Activated T-cell treated with anti-CD3 and anti-CD28 coated beads, Interleukin-2, amount 50 U/mL, for 72 hours (primary cell): ENCODE measurements at regions not wholly inside any gene's neighbourhood (a gene's known extent, or its start where the extent isn't known, plus 50 kb on each side); places are given as distances from the start of the nearest gene placed in this dataset.

Source experiments
- ATAC-seq, 2 donors: fragments of 150-1000 bp; cut with Tn5 transposase; replicated peaks in 1 of 2; 2 replicates each; pipeline ENCODE4 v1.10.0; 2021; ENCODE audit warnings: moderate library complexity in 2 of 2, mild to moderate bottlenecking in 1 of 2
- DNase-seq, 2 donors: peaks; one replicate each; pipeline ENCODE4 v3.0.0; 2021 to 2022; ENCODE audit warnings: mixed read lengths in 1 of 2
- H3K27ac Mint-ChIP-seq: one replicate; pipeline ENCODE4 v1.8.0; 2022; ENCODE audit warnings: mild to moderate bottlenecking, moderate library complexity, mixed read lengths
- H3K27me3 Mint-ChIP-seq: one replicate; pipeline ENCODE4 v1.8.0; 2022; ENCODE audit warnings: low read depth, mixed read lengths
- H3K36me3 Mint-ChIP-seq, 2 donors: one replicate each; pipeline ENCODE4 v1.8.0; 2022; ENCODE audit warnings: mixed read lengths in 2 of 2, mild to moderate bottlenecking in 1 of 2; ENCODE audit not compliant: insufficient read depth in 2 of 2
- H3K4me1 Mint-ChIP-seq: one replicate; pipeline ENCODE4 v1.8.0; 2022; ENCODE audit warnings: low read depth, mixed read lengths
- H3K4me3 Mint-ChIP-seq, 2 donors: one replicate each; pipeline ENCODE4 v1.8.0; 2022; ENCODE audit warnings: mild to moderate bottlenecking in 2 of 2, mixed read lengths in 2 of 2, moderate library complexity in 2 of 2
- H3K9me3 Mint-ChIP-seq, 2 donors: one replicate each; pipeline ENCODE4 v1.8.0; 2022; ENCODE audit warnings: mixed read lengths in 2 of 2

- ATAC-seq: no peak
- H3K27me3 Mint-ChIP-seq: no peaks in the 10 kb centered on the region
- peaks cover 3 to 4% of the 10 kb centered on the region in 2 donors for H3K9me3 Mint-ChIP-seq
- H3K36me3 Mint-ChIP-seq: peaks cover 0 to 3% of the 10 kb centered on the region in 2 donors
- no peak for DNase-seq
- H3K27ac Mint-ChIP-seq: no peak overlapping the region
- H3K4me3 Mint-ChIP-seq: no peak overlapping the region
- H3K4me1 Mint-ChIP-seq: no peaks in the 10 kb centered on the region
These were observed 301.3 kb upstream of the MPDZ start for GRCh38 chr9:13580760-13581159.

- Mint-ChIP-seq H3K9me3 (peaks cover 5% of the 10 kb centered on the region in 2 donors), H3K27me3 (no peaks in the 10 kb centered on the region), H3K4me1 (no peaks in the 10 kb centered on the region), H3K4me3 (no peak overlapping the region), H3K36me3 (peaks cover 0 to 3% of the 10 kb centered on the region in 2 donors), H3K27ac (no peak overlapping the region)
- ATAC-seq (no peak), DNase-seq (no peak)
These were observed 300.6 kb upstream of the MPDZ start for GRCh38 chr9:13580131-13580530.

GRCh38 chr9:13576101-13576500, 296.6 kb upstream of the MPDZ start:
- Mint-ChIP-seq H3K4me1 (no peaks in the 10 kb centered on the region), H3K27ac (no peak overlapping the region), H3K4me3 (no peak overlapping the region), H3K36me3 (no peaks in the 10 kb centered on the region), H3K9me3 (peaks cover 1 to 4% of the 10 kb centered on the region in 2 donors), H3K27me3 (no peaks in the 10 kb centered on the region)
- DNase-seq (no peak), ATAC-seq (no peak)

GRCh38 chr9:13575558-13575957, 296.1 kb upstream of the MPDZ start:
- no peak for DNase-seq
- Mint-ChIP-seq H3K27me3 (no peaks in the 10 kb centered on the region), H3K4me1 (no peaks in the 10 kb centered on the region), H3K9me3 (peaks cover 1 to 4% of the 10 kb centered on the region in 2 donors), H3K27ac (no peak overlapping the region), H3K4me3 (no peak overlapping the region), H3K36me3 (no peaks in the 10 kb centered on the region)
- ATAC-seq: no peak

GRCh38 chr9:13570068-13570974, 290.8 kb upstream of the MPDZ start:
- ATAC-seq: no peak
- no peak overlapping the region for H3K27ac Mint-ChIP-seq
- no peak overlapping the region for H3K4me3 Mint-ChIP-seq

GRCh38 chr9:13569602-13570067, 290.1 kb upstream of the MPDZ start:
- ATAC-seq (no peak), DNase-seq (no peak)
- Mint-ChIP-seq H3K9me3 (peaks cover 0 to 2% of the 10 kb centered on the region in 2 donors), H3K36me3 (no peaks in the 10 kb centered on the region), H3K27ac (no peak overlapping the region), H3K27me3 (peaks cover 12% of the 10 kb centered on the region), H3K4me1 (no peaks in the 10 kb centered on the region), H3K4me3 (peak overlapping the region in 1 of 2 donors; percentile 20)

More at GRCh38 chr9:13570068-13570974, 290.8 kb upstream of the MPDZ start:
- H3K27me3 Mint-ChIP-seq: peaks cover 12% of the 10 kb centered on the region
- no peak for DNase-seq
- H3K9me3 Mint-ChIP-seq: peaks cover 1 to 4% of the 10 kb centered on the region in 2 donors
- H3K36me3 Mint-ChIP-seq: no peaks in the 10 kb centered on the region
- H3K4me1 Mint-ChIP-seq: no peaks in the 10 kb centered on the region

- no peak for DNase-seq
- Mint-ChIP-seq H3K4me1 (no peaks in the 10 kb centered on the region), H3K4me3 (peak overlapping the region; percentile 45 to 54), H3K9me3 (peaks cover 0 to 2% of the 10 kb centered on the region in 2 donors), H3K27ac (no peak overlapping the region), H3K27me3 (peaks cover 12% of the 10 kb centered on the region), H3K36me3 (no peaks in the 10 kb centered on the region)
- no peak for ATAC-seq
These were observed 289.5 kb upstream of the MPDZ start for GRCh38 chr9:13568841-13569601.

- Mint-ChIP-seq H3K4me3 (peak overlapping the region; percentile 45 to 54), H3K27me3 (peaks cover 12% of the 10 kb centered on the region), H3K36me3 (no peaks in the 10 kb centered on the region), H3K9me3 (peaks cover 2 to 3% of the 10 kb centered on the region in 2 donors), H3K27ac (no peak overlapping the region), H3K4me1 (no peaks in the 10 kb centered on the region)
- ATAC-seq (no peak), DNase-seq (no peak)
These were observed 288.9 kb upstream of the MPDZ start for GRCh38 chr9:13568405-13568804.

- peaks cover 2 to 4% of the 10 kb centered on the region in 2 donors for H3K9me3 Mint-ChIP-seq
- no peaks in the 10 kb centered on the region for H3K4me1 Mint-ChIP-seq
- H3K4me3 Mint-ChIP-seq: no peak overlapping the region
- ATAC-seq (no peak), DNase-seq (no peak)
- no peak overlapping the region for H3K27ac Mint-ChIP-seq
- H3K36me3 Mint-ChIP-seq: no peaks in the 10 kb centered on the region
- H3K27me3 Mint-ChIP-seq: peaks cover 12% of the 10 kb centered on the region
These were observed 288.3 kb upstream of the MPDZ start for GRCh38 chr9:13567833-13568232.

- DNase-seq (no peak), ATAC-seq (no peak)
- Mint-ChIP-seq H3K27ac (no peak overlapping the region), H3K9me3 (peaks cover 0 to 2% of the 10 kb centered on the region in 2 donors), H3K4me3 (no peak overlapping the region), H3K36me3 (no peaks in the 10 kb centered on the region), H3K27me3 (no peaks in the 10 kb centered on the region), H3K4me1 (no peaks in the 10 kb centered on the region)
These were observed 278.3 kb upstream of the MPDZ start for GRCh38 chr9:13557746-13558145.

GRCh38 chr9:13556656-13557055, 277.2 kb upstream of the MPDZ start:
- no peak for ATAC-seq
- peaks cover 0 to 2% of the 10 kb centered on the region in 2 donors for H3K9me3 Mint-ChIP-seq
- H3K36me3 Mint-ChIP-seq: no peaks in the 10 kb centered on the region
- no peaks in the 10 kb centered on the region for H3K4me1 Mint-ChIP-seq
- no peak for DNase-seq
- H3K4me3 Mint-ChIP-seq: no peak overlapping the region
- H3K27ac Mint-ChIP-seq: no peak overlapping the region
- no peaks in the 10 kb centered on the region for H3K27me3 Mint-ChIP-seq

- Mint-ChIP-seq H3K4me3 (no peak overlapping the region), H3K9me3 (peaks cover 2% of the 10 kb centered on the region in 2 donors), H3K36me3 (no peaks in the 10 kb centered on the region)
These were observed 276.6 kb upstream of the MPDZ start for GRCh38 chr9:13555989-13556500.

GRCh38 chr9:13555516-13555915, 276.0 kb upstream of the MPDZ start:
- no peak for ATAC-seq
- H3K9me3 Mint-ChIP-seq: peaks cover 2% of the 10 kb centered on the region in 2 donors
- no peaks in the 10 kb centered on the region for H3K36me3 Mint-ChIP-seq

More at GRCh38 chr9:13555989-13556500, 276.6 kb upstream of the MPDZ start:
- ATAC-seq (no peak), DNase-seq (no peak)
- no peaks in the 10 kb centered on the region for H3K4me1 Mint-ChIP-seq
- no peak overlapping the region for H3K27ac Mint-ChIP-seq
- no peaks in the 10 kb centered on the region for H3K27me3 Mint-ChIP-seq

More at GRCh38 chr9:13555516-13555915, 276.0 kb upstream of the MPDZ start:
- Mint-ChIP-seq H3K4me1 (no peaks in the 10 kb centered on the region), H3K27me3 (no peaks in the 10 kb centered on the region), H3K27ac (no peak overlapping the region), H3K4me3 (no peak overlapping the region)
- no peak for DNase-seq
